SK-N-SH (cell line): ENCODE measurements at regions not wholly inside any gene's neighbourhood (a gene's known extent, or its start where the extent isn't known, plus 50 kb on each side); places are given as distances from the start of the nearest gene placed in this dataset.

Experiments
- CTCF ChIA-PET: fragments of 300-600, 350-600 bp; formaldehyde crosslinking; extraction: SDS; loops from one replicate; lab custom pipeline; 2021; lab: Yijun Ruan, JAX
- POLR2A ChIA-PET: fragments of 350-600 bp; sonication (Branson Sonifier 250); formaldehyde crosslinking; extraction: SDS; loops from one replicate; lab custom pipeline; 2020; ENCODE audit warnings: antibody characterized with exemption, inconsistent platforms; lab: Yijun Ruan, JAX
- DNase-seq: peaks from one replicate; pipeline ENCODE4 v3.0.0; 2012
- H2AFZ ChIP-seq: fragments of 200-600 bp; sonication (generic); 2 replicates; pipeline ENCODE4 v1.8.1; 2016; ENCODE audit warnings: antibody characterized with exemption, mild to moderate bottlenecking, low read depth
- H3F3A ChIP-seq: fragments of 200-600 bp; sonication (generic); replicated peaks from 2 replicates; pipeline ENCODE3; 2016; ENCODE audit warnings: antibody characterized with exemption, mild to moderate bottlenecking; ENCODE audit not compliant: insufficient read depth
- H3K27ac ChIP-seq, 2 experiments: fragments of 200-500 bp in 1 of 2; fragments of 200-600 bp in 1 of 2; sonication (Bioruptor generic) in 1 of 2; sonication (generic), shearing (Covaris generic) in 1 of 2; 2 replicates each; pipeline versions ENCODE4 v1.5.1 to v1.6.1; 2014 to 2016; ENCODE audit warnings: low read depth in 2 of 2, inconsistent platforms in 1 of 2, low read length in 1 of 2, mild to moderate bottlenecking in 1 of 2, mixed read lengths in 1 of 2
- H3K27me3 ChIP-seq: fragments of 200-600 bp; sonication (generic), shearing (Covaris generic); 2 replicates; pipeline ENCODE4 v1.6.1; 2016; ENCODE audit warnings: mixed run types; ENCODE audit not compliant: insufficient read depth
- H3K36me3 ChIP-seq, 2 experiments: fragments of 200-500 bp in 1 of 2; fragments of 200-600 bp in 1 of 2; sonication (Bioruptor generic) in 1 of 2; sonication (generic) in 1 of 2; replicated peaks in 1 of 2; 2 replicates each; pipeline versions ENCODE3 to v1.5.1; 2014 to 2016; ENCODE audit warnings: low read length in 1 of 2, mild to moderate bottlenecking in 1 of 2; ENCODE audit not compliant: insufficient read depth in 2 of 2, control insufficient read depth in 1 of 2
- H3K4me1 ChIP-seq, 2 experiments: fragments of 200-500 bp in 1 of 2; fragments of 200-600 bp in 1 of 2; sonication (Bioruptor generic) in 1 of 2; sonication (generic), shearing (Covaris generic) in 1 of 2; 2 replicates each; pipeline versions ENCODE4 v1.5.1 to v1.6.1; 2014 to 2016; ENCODE audit warnings: low read depth in 1 of 2, low read length in 1 of 2, mixed run types in 1 of 2; ENCODE audit not compliant: insufficient read depth in 2 of 2, control insufficient read depth in 1 of 2
- H3K4me2 ChIP-seq: fragments of 200-600 bp; sonication (generic), shearing (Covaris generic); 2 replicates; pipeline ENCODE4 v1.6.1; 2017; ENCODE audit warnings: mixed run types
- H3K4me3 ChIP-seq, 2 experiments: fragments of 200-500 bp in 1 of 2; fragments of 200-600 bp in 1 of 2; sonication (Bioruptor generic) in 1 of 2; sonication (generic), shearing (Covaris generic) in 1 of 2; 2 replicates each; pipeline versions ENCODE4 v1.5.1 to v1.8.1; 2014 to 2016; ENCODE audit warnings: low read depth in 2 of 2, inconsistent platforms in 1 of 2, low read length in 1 of 2, mild to moderate bottlenecking in 1 of 2, mixed read lengths in 1 of 2, moderate library complexity in 1 of 2
- H3K79me2 ChIP-seq: fragments of 200-600 bp; sonication (generic); 2 replicates; pipeline ENCODE4 v1.8.1; 2017; ENCODE audit warnings: mild to moderate bottlenecking; ENCODE audit not compliant: insufficient read depth
- H3K9ac ChIP-seq: fragments of 200-600 bp; sonication (generic); 2 replicates; pipeline ENCODE4 v1.6.1; 2017; ENCODE audit warnings: mixed run types
- H3K9me2 ChIP-seq: fragments of 200-600 bp; sonication (generic); 2 replicates; pipeline ENCODE4 v1.6.1; 2017; ENCODE audit warnings: mixed run types
- H3K9me3 ChIP-seq: fragments of 200-600 bp; sonication (generic); 2 replicates; pipeline ENCODE4 v1.6.1; 2017; ENCODE audit warnings: mixed run types, mild to moderate bottlenecking, moderate library complexity
- H4K20me1 ChIP-seq: fragments of 200-600 bp; sonication (generic); 2 replicates; pipeline ENCODE4 v1.6.1; 2017; ENCODE audit warnings: mild to moderate bottlenecking, mixed run types; ENCODE audit not compliant: insufficient read depth
- ELF1 ChIP-seq: IDR thresholded peaks from 2 replicates; pipeline ENCODE4 v1.4.0; 2012
- FOSL2 ChIP-seq: IDR thresholded peaks from 2 replicates; pipeline ENCODE4 v1.4.0; 2012; ENCODE audit warnings: low read depth, mild to moderate bottlenecking, moderate library complexity, borderline replicate concordance
- FOXJ3 ChIP-seq: sonication (generic); formaldehyde crosslinking; IDR thresholded peaks from 2 replicates; pipeline ENCODE4 v1.5.1; 2020; ENCODE audit warnings: mild to moderate bottlenecking, missing genetic modification reagents
- FOXM1 ChIP-seq: IDR thresholded peaks from 2 replicates; pipeline ENCODE4 v1.4.0; 2012; ENCODE audit warnings: low read depth, mild to moderate bottlenecking
- GABPA ChIP-seq: IDR thresholded peaks from 2 replicates; pipeline ENCODE4 v1.4.0; 2012; ENCODE audit warnings: low read depth, mild to moderate bottlenecking
- GATA2 ChIP-seq: sonication (generic); formaldehyde crosslinking; IDR thresholded peaks from 2 replicates; pipeline ENCODE4 v1.5.0; 2020; ENCODE audit warnings: mild to moderate bottlenecking, missing genetic modification reagents
- MEF2A ChIP-seq: IDR thresholded peaks from 2 replicates; pipeline ENCODE4 v1.4.0; 2012; ENCODE audit warnings: low read depth, borderline replicate concordance
- MXI1 ChIP-seq: IDR thresholded peaks from 2 replicates; pipeline ENCODE4 v1.6.1; 2012; ENCODE audit warnings: mild to moderate bottlenecking, low read depth, low read length, improper control_type of control experiment
- NFIC ChIP-seq: IDR thresholded peaks from 2 replicates; pipeline ENCODE4 v1.4.0; 2012; ENCODE audit warnings: borderline replicate concordance
- NRF1 ChIP-seq: IDR thresholded peaks from 2 replicates; pipeline ENCODE4 v1.6.1; 2012; ENCODE audit warnings: low read depth, mild to moderate bottlenecking, low read length
- PBX3 ChIP-seq: IDR thresholded peaks from 2 replicates; pipeline ENCODE4; 2012
- POLR2AphosphoS5 ChIP-seq: IDR thresholded peaks from 2 replicates; pipeline ENCODE4 v1.6.1; 2012; ENCODE audit warnings: low read depth, low read length
- RAD21 ChIP-seq: IDR thresholded peaks from 2 replicates; pipeline ENCODE4 v1.6.1; 2012; ENCODE audit warnings: mild to moderate bottlenecking, low read length
- RXRA ChIP-seq: IDR thresholded peaks from 2 replicates; pipeline ENCODE4 v1.4.0; 2012; ENCODE audit warnings: low read depth, mild to moderate bottlenecking, borderline replicate concordance
- SIN3A ChIP-seq: IDR thresholded peaks from 2 replicates; pipeline ENCODE4 v1.6.1; 2012; ENCODE audit warnings: low read depth, mild to moderate bottlenecking, low read length, moderate library complexity, borderline replicate concordance
- TEAD4 ChIP-seq: IDR thresholded peaks from 2 replicates; pipeline ENCODE4 v1.4.0; 2012; ENCODE audit warnings: mild to moderate bottlenecking, borderline replicate concordance; ENCODE audit not compliant: insufficient read depth
- YY1 ChIP-seq: IDR thresholded peaks from 2 replicates; pipeline ENCODE4 v1.4.0; 2012; ENCODE audit warnings: low read depth, mild to moderate bottlenecking
- WGBS: methylation state at CpG from one replicate; pipeline ENCODE4 v1.1.6; 2017; ENCODE audit warnings: low lambda C conversion rate; 5-methylcytosine and 5-hydroxymethylcytosine counted together
- TF ChIP-seq, protein P1 (sequence below): fragments of 150-350 bp; IDR thresholded peaks from 2 replicates; pipeline ENCODE4 v1.6.1; 2016; ENCODE audit warnings: mild to moderate bottlenecking, low read depth, low read length
- TF ChIP-seq, protein P2 (sequence below): IDR thresholded peaks from 2 replicates; pipeline ENCODE4 v1.6.1; 2012; ENCODE audit warnings: mild to moderate bottlenecking, low read depth, low read length, moderate library complexity
- TF ChIP-seq, protein P3 (sequence below): fragments of 200-600 bp; sonication (generic); IDR thresholded peaks from 2 replicates; pipeline ENCODE4 v1.6.1; 2017; ENCODE audit warnings: antibody characterized with exemption, mild to moderate bottlenecking, moderate library complexity

DNA sequence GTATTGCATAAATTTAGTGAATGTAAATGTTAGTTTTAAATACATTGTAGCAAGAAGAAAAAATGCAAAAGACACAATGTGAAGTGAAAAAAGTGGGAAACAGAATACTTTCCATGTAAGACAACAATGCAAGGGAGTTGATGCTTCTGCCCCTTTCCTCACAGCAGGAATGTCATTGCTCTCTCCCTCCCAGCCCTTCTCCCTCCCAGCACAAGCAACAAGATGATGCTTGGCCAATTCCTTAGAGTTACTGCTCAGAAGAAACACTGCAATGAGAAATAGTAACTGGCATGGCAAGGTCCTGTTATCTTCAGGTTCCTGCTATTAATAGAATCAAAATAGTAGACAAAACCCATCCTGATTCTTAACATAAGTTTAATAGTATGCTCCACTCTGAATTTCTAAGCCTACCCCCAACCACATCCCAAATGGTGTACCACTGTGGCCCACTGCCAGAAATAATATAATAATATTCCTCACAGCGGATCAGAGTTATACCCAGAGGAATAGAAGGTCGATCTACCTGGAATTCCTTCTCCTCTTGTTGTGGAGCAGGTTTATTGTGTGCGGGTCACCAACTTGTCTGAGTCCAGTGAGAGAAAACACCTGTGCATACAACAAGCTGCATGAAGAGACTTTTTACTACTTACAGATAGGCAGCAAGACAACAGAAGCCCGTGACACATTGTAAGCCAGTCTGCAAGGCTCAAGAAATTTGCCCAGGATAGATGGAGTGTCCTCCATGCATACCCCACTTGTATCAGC, 69.8 kb upstream of the SLC7A11 start:
- 62% methylated on average over 4 of the region's 4 CpGs for WGBS
- H3K27me3 ChIP-seq: no peaks in the 10 kb centered on the region
- H3K4me3 ChIP-seq: no peak overlapping the region
- no peaks in the 10 kb centered on the region for H3K9me2 ChIP-seq
- DNase-seq: no peak
- H3F3A ChIP-seq: no peaks in the 10 kb centered on the region
- no peak overlapping the region for H2AFZ ChIP-seq
- TF ChIP-seq MEF2A (no peak), GATA2 (CRISPR knock-in tag) (no peak), FOXJ3 (no peak), TEAD4 (no peak), RAD21 (no peak), PBX3 (no peak), POLR2AphosphoS5 (no peak), MXI1 (no peak), YY1 (no peak), ELF1 (no peak), SIN3A (no peak), NRF1 (no peak), GABPA (no peak), RXRA (no peak)
- TF ChIP-seq, protein P1, sequence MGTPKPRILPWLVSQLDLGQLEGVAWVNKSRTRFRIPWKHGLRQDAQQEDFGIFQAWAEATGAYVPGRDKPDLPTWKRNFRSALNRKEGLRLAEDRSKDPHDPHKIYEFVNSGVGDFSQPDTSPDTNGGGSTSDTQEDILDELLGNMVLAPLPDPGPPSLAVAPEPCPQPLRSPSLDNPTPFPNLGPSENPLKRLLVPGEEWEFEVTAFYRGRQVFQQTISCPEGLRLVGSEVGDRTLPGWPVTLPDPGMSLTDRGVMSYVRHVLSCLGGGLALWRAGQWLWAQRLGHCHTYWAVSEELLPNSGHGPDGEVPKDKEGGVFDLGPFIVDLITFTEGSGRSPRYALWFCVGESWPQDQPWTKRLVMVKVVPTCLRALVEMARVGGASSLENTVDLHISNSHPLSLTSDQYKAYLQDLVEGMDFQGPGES: no peak
- no peaks in the 10 kb centered on the region for H4K20me1 ChIP-seq
- H3K4me2 ChIP-seq: no peak overlapping the region
- no peak overlapping the region for H3K9ac ChIP-seq
- H3K36me3 ChIP-seq: no peaks in the 10 kb centered on the region
- no peaks in the 10 kb centered on the region; a peak in 2 of 4 replicates for H3K4me1 ChIP-seq
- H3K9me3 ChIP-seq: no peaks in the 10 kb centered on the region
- no peaks in the 10 kb centered on the region for H3K79me2 ChIP-seq
- ChIA-PET POLR2A (no interaction called here), CTCF (no interaction called here)
- H3K27ac ChIP-seq: no peak overlapping the region

DNA sequence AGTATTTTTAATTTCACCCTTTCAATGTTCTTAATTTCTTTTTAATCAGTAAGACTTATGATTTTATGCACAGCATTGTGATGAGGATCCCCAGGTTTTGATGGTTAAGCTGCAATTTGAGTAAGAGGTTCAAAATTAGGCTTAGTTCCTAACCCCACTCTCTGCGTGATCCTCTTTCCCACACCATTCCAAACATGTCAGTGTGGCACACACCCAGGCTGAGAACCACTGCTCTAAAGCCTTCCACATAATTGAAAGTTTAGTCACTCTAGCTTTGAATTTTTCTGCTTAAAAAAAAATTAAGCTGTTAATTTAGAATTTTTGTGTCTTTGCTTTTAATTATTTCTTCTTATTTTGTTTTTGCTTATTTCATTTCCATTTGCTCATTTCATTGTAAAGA, 68.8 kb upstream of the SLC7A11 start:
- H3K9me2 ChIP-seq: no peaks in the 10 kb centered on the region
- no peak for DNase-seq
- no peaks in the 10 kb centered on the region for H3K27me3 ChIP-seq
- no peak overlapping the region for H3K4me2 ChIP-seq
- no peaks in the 10 kb centered on the region; a peak in 2 of 4 replicates for H3K4me1 ChIP-seq
- no peaks in the 10 kb centered on the region for H4K20me1 ChIP-seq
- WGBS: 50% methylated on average over 1 of the region's 1 CpG
- ChIA-PET POLR2A (no interaction called here), CTCF (no interaction called here)
- H2AFZ ChIP-seq: no peak overlapping the region
- H3K36me3 ChIP-seq: no peaks in the 10 kb centered on the region
- no peak overlapping the region for H3K27ac ChIP-seq
- H3K79me2 ChIP-seq: no peaks in the 10 kb centered on the region
- no peaks in the 10 kb centered on the region for H3F3A ChIP-seq
- no peak overlapping the region for H3K9ac ChIP-seq
- H3K9me3 ChIP-seq: no peaks in the 10 kb centered on the region
- H3K4me3 ChIP-seq: no peak overlapping the region
- TF ChIP-seq ELF1 (no peak), GABPA (no peak), FOSL2 (no peak), TEAD4 (no peak), FOXM1 (no peak), NFIC (no peak)
- TF ChIP-seq, protein P2, sequence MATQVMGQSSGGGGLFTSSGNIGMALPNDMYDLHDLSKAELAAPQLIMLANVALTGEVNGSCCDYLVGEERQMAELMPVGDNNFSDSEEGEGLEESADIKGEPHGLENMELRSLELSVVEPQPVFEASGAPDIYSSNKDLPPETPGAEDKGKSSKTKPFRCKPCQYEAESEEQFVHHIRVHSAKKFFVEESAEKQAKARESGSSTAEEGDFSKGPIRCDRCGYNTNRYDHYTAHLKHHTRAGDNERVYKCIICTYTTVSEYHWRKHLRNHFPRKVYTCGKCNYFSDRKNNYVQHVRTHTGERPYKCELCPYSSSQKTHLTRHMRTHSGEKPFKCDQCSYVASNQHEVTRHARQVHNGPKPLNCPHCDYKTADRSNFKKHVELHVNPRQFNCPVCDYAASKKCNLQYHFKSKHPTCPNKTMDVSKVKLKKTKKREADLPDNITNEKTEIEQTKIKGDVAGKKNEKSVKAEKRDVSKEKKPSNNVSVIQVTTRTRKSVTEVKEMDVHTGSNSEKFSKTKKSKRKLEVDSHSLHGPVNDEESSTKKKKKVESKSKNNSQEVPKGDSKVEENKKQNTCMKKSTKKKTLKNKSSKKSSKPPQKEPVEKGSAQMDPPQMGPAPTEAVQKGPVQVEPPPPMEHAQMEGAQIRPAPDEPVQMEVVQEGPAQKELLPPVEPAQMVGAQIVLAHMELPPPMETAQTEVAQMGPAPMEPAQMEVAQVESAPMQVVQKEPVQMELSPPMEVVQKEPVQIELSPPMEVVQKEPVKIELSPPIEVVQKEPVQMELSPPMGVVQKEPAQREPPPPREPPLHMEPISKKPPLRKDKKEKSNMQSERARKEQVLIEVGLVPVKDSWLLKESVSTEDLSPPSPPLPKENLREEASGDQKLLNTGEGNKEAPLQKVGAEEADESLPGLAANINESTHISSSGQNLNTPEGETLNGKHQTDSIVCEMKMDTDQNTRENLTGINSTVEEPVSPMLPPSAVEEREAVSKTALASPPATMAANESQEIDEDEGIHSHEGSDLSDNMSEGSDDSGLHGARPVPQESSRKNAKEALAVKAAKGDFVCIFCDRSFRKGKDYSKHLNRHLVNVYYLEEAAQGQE: no peak
- TF ChIP-seq, protein P3, sequence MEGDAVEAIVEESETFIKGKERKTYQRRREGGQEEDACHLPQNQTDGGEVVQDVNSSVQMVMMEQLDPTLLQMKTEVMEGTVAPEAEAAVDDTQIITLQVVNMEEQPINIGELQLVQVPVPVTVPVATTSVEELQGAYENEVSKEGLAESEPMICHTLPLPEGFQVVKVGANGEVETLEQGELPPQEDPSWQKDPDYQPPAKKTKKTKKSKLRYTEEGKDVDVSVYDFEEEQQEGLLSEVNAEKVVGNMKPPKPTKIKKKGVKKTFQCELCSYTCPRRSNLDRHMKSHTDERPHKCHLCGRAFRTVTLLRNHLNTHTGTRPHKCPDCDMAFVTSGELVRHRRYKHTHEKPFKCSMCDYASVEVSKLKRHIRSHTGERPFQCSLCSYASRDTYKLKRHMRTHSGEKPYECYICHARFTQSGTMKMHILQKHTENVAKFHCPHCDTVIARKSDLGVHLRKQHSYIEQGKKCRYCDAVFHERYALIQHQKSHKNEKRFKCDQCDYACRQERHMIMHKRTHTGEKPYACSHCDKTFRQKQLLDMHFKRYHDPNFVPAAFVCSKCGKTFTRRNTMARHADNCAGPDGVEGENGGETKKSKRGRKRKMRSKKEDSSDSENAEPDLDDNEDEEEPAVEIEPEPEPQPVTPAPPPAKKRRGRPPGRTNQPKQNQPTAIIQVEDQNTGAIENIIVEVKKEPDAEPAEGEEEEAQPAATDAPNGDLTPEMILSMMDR: no peak
